ENCODE measurements at regions not wholly inside any gene's neighbourhood (a gene's known extent, or its start where the extent isn't known, plus 50 kb on each side); places are given as distances from the start of the nearest gene placed in this dataset.

DNA sequence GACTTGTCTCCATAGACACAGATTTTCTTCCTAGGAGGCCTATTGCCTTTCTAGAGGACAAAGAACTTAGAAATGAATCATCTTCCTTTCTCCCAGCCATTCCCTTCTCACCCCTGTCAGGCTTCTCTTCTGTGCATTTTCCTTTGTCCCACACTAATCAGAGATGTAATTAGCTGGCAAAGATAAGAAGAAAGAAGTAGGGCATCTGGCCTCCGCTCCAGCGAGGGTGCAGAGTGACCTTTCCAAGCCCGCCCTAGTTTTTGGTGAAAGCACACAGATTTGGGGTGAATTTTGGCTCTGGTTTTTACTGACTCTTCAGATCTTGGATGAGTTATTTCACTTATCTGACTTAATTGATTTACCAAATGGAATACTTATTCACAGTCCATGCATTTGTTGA is 626.5 kb downstream of the ZEB2 start:
- intact Hi-C loops (cut with micrococcal nuclease) = no loop called here
- Histone ChIP-seq H3K79me2 (ENCODE audit: control insufficient read depth, insufficient read depth, low read length) (no peaks in the 10 kb centered on the region), H3K4me3 (ENCODE audit: control extremely low read depth in 1 of 5, extremely low read depth in 1 of 5, insufficient read depth in 1 of 5, low read depth in 2 of 5, low read length in 4 of 5) (no peak overlapping the region), H3K9me3 (ENCODE audit: control extremely low read depth in 1 of 3, control insufficient read depth in 2 of 3, insufficient read depth in 1 of 3, low read length in 2 of 3) (no peaks in the 10 kb centered on the region), H3K27me3 (replicated peaks in 1 of 4; ENCODE audit: control extremely low read depth in 1 of 4, control insufficient read depth in 3 of 4, insufficient read depth in 4 of 4, low read length in 3 of 4) (no peaks in the 10 kb centered on the region), H3K36me3 (replicated peaks in 1 of 2; ENCODE audit: control extremely low read depth in 1 of 2, control insufficient read depth in 1 of 2, extremely low read depth in 1 of 2, insufficient read depth in 2 of 2, low read length in 1 of 2) (no peaks in the 10 kb centered on the region), H2AFZ (ENCODE audit: insufficient read depth, low read depth, low read length, poor library complexity, severe bottlenecking) (no peak overlapping the region), H3K4me2 (replicated peaks; ENCODE audit: low read depth, low read length, poor library complexity, severe bottlenecking) (no peak overlapping the region), H3K27ac (ENCODE audit: low read length in 2 of 2) (no peak overlapping the region), H4K20me1 (ENCODE audit: control insufficient read depth, insufficient read depth, low read length, poor library complexity, severe bottlenecking) (no peaks in the 10 kb centered on the region), H3K9ac (ENCODE audit: low read length) (no peak overlapping the region), H3K4me1 (ENCODE audit: control insufficient read depth in 2 of 2, insufficient read depth in 2 of 2, low read length in 2 of 2) (no peaks in the 10 kb centered on the region)
- 88% methylated on average over 3 of the region's 3 CpGs for WGBS (ENCODE audit: insufficient coverage)
- ChIA-PET CTCF (no interaction called here), POLR2A (no interaction called here)
- Mint-ChIP-seq H3K27ac (no peak overlapping the region), H3K9me3 (ENCODE audit: insufficient read depth) (no peaks in the 10 kb centered on the region), H3K4me1 (no peaks in the 10 kb centered on the region), H3K27me3 (no peaks in the 10 kb centered on the region), H3K4me3 (no peak overlapping the region)
- TF ChIP-seq, protein P1, sequence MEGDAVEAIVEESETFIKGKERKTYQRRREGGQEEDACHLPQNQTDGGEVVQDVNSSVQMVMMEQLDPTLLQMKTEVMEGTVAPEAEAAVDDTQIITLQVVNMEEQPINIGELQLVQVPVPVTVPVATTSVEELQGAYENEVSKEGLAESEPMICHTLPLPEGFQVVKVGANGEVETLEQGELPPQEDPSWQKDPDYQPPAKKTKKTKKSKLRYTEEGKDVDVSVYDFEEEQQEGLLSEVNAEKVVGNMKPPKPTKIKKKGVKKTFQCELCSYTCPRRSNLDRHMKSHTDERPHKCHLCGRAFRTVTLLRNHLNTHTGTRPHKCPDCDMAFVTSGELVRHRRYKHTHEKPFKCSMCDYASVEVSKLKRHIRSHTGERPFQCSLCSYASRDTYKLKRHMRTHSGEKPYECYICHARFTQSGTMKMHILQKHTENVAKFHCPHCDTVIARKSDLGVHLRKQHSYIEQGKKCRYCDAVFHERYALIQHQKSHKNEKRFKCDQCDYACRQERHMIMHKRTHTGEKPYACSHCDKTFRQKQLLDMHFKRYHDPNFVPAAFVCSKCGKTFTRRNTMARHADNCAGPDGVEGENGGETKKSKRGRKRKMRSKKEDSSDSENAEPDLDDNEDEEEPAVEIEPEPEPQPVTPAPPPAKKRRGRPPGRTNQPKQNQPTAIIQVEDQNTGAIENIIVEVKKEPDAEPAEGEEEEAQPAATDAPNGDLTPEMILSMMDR (IDR thresholded peaks at IDR 0.05) = no peak
- no peak for TF ChIP-seq EZH2 (IDR thresholded peaks at IDR 0.05; ENCODE audit: borderline replicate concordance, insufficient read depth, low read depth, low read length, poor library complexity, severe bottlenecking)
- no peak for ATAC-seq (ENCODE audit: low read depth)
- no peak for DNase-seq

DNA sequence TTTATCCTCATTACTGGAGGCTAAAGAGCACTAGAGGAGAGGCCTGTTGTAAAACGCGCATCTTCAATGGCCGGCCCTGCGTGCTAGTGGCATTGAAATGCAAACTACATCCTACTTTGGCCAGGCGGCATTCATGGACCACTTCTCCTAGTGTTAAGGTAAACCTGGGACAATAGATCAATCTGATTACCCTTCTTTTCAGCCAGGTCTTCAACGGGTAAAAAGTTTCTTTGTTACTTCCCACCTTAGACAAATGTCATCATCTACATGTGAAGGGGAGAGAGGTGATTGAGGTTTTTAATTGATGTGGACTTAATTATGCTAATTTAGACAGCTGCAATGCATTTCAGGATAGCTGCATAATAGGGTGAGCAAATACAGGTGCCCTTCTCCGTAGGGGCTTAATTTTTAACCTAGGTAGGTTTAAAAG is 628.0 kb downstream of the ZEB2 start:
- H2AFZ ChIP-seq (ENCODE audit: insufficient read depth, low read depth, low read length, poor library complexity, severe bottlenecking) = no peak overlapping the region
- H3K27me3 ChIP-seq (replicated peaks in 1 of 4; ENCODE audit: control extremely low read depth in 1 of 4, control insufficient read depth in 3 of 4, insufficient read depth in 4 of 4, low read length in 3 of 4) = no peaks in the 10 kb centered on the region
- H3K4me3 Mint-ChIP-seq = no peak overlapping the region
- H3K36me3 ChIP-seq (replicated peaks in 1 of 2; ENCODE audit: control extremely low read depth in 1 of 2, control insufficient read depth in 1 of 2, extremely low read depth in 1 of 2, insufficient read depth in 2 of 2, low read length in 1 of 2) = no peaks in the 10 kb centered on the region
- CTCF ChIA-PET = no interaction called here
- TF ChIP-seq EZH2 (IDR thresholded peaks at IDR 0.05; ENCODE audit: borderline replicate concordance, insufficient read depth, low read depth, low read length, poor library complexity, severe bottlenecking) = no peak
- TF ChIP-seq, protein P1 (IDR thresholded peaks at IDR 0.05) = no peak
- no peaks in the 10 kb centered on the region for H3K4me1 Mint-ChIP-seq
- H3K27ac Mint-ChIP-seq = no peak overlapping the region
- H3K27me3 Mint-ChIP-seq = no peaks in the 10 kb centered on the region
- no peaks in the 10 kb centered on the region for H3K79me2 ChIP-seq (ENCODE audit: control insufficient read depth, insufficient read depth, low read length)
- no peaks in the 10 kb centered on the region for H3K9me3 ChIP-seq (ENCODE audit: control extremely low read depth in 1 of 3, control insufficient read depth in 2 of 3, insufficient read depth in 1 of 3, low read length in 2 of 3)
- POLR2A ChIA-PET = no interaction called here
- no peaks in the 10 kb centered on the region for H3K4me1 ChIP-seq (ENCODE audit: control insufficient read depth in 2 of 2, insufficient read depth in 2 of 2, low read length in 2 of 2)
- ATAC-seq (ENCODE audit: low read depth) (no peak), DNase-seq (no peak)
- no peaks in the 10 kb centered on the region for H4K20me1 ChIP-seq (ENCODE audit: control insufficient read depth, insufficient read depth, low read length, poor library complexity, severe bottlenecking)
- no peaks in the 10 kb centered on the region for H3K9me3 Mint-ChIP-seq (ENCODE audit: insufficient read depth)
- WGBS (ENCODE audit: insufficient coverage) = 98% methylated on average over 6 of the region's 7 CpGs
- no peak overlapping the region for H3K9ac ChIP-seq (ENCODE audit: low read length)
- no peak overlapping the region for H3K27ac ChIP-seq (ENCODE audit: low read length in 2 of 2)
- no peak overlapping the region for H3K4me2 ChIP-seq (replicated peaks; ENCODE audit: low read depth, low read length, poor library complexity, severe bottlenecking)
- intact Hi-C loops (cut with micrococcal nuclease) = no loop called here
- H3K4me3 ChIP-seq (ENCODE audit: control extremely low read depth in 1 of 5, extremely low read depth in 1 of 5, insufficient read depth in 1 of 5, low read depth in 2 of 5, low read length in 4 of 5) = no peak overlapping the region
